ENCODE measurements at regions not wholly inside any gene's neighbourhood (a gene's known extent, or its start where the extent isn't known, plus 50 kb on each side); places are given as distances from the start of the nearest gene placed in this dataset.

DNA sequence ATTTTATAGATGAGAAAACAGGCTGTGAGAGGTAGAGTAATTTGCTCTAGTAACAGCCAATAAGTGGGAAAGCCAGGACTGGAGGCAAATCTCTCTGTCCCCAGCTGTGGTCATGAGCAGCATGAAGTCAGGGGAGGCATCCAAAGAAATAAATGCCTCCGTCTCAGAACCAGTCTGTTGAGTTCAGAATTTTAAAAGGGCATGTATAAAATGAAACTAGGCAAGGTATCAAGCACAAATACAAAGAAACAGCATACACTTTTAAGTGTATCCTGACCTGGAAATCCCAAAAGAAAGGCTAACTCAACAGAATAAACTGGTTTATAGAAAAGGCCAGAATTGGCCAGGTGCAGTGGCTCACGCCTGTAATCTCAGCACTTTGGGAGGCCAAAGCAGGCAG, 120.0 kb upstream of the B3GALT2 start:
- TF ChIP-seq, protein P1, sequence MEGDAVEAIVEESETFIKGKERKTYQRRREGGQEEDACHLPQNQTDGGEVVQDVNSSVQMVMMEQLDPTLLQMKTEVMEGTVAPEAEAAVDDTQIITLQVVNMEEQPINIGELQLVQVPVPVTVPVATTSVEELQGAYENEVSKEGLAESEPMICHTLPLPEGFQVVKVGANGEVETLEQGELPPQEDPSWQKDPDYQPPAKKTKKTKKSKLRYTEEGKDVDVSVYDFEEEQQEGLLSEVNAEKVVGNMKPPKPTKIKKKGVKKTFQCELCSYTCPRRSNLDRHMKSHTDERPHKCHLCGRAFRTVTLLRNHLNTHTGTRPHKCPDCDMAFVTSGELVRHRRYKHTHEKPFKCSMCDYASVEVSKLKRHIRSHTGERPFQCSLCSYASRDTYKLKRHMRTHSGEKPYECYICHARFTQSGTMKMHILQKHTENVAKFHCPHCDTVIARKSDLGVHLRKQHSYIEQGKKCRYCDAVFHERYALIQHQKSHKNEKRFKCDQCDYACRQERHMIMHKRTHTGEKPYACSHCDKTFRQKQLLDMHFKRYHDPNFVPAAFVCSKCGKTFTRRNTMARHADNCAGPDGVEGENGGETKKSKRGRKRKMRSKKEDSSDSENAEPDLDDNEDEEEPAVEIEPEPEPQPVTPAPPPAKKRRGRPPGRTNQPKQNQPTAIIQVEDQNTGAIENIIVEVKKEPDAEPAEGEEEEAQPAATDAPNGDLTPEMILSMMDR (IDR thresholded peaks at IDR 0.05; ENCODE audit: low read depth, low read length, poor library complexity, severe bottlenecking), result no peak
- no peak for TF ChIP-seq EZH2phosphoT487 (IDR thresholded peaks at IDR 0.05; ENCODE audit: borderline replicate concordance, low read length)
